Gastrocnemius medialis (tissue), 4 donors: ENCODE measurements at regions not wholly inside any gene's neighbourhood (a gene's known extent, or its start where the extent isn't known, plus 50 kb on each side); places are given as distances from the start of the nearest gene placed in this dataset.

Source experiments
- CTCF ChIP-seq, 5 experiments: fragments of 450-650 bp in 3 of 5; fragments of 200-600 bp in 2 of 5; sonication (generic) in 2 of 5; IDR thresholded peaks in 4 of 5; conservative IDR thresholded peaks in 1 of 5; 1 replicate in 4 of 5; 2 replicates in 1 of 5; pipeline ENCODE4 v1.5.1; 2016 to 2019; ENCODE audit warnings: antibody characterized with exemption in 5 of 5, mild to moderate bottlenecking in 3 of 5, moderate library complexity in 3 of 5
- POLR2A ChIP-seq, 2 donors: fragments of 450-650 bp; IDR thresholded peaks; one replicate each; pipeline ENCODE4 v1.6.1; 2017; ENCODE audit warnings: antibody characterized with exemption in 2 of 2, mild to moderate bottlenecking in 2 of 2, moderate library complexity in 2 of 2

DNA sequence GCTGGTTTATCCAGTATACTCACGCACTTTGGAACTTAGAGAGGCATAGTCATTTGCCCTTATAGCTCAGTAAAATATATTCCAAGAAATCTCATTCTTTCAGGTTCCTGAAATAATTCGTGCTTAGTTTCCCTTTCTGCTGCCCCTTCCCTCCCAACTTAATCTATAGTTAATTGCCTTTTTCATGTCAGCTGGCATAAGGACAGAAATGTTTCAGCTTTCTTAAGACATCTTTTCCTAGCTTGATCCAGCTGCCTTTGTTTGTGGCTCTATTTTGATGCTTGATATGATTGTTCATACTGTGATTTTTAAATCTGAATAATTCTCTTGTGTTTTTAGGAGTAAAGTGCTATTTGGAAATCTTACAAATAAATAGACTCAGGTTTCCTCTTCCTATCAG, 120.0 kb upstream of the SEL1L start:
- TF ChIP-seq CTCF (IDR thresholded peaks at IDR 0.05 in 4 of 5, conservative IDR thresholded peaks at IDR 0.05 in 1 of 5) (no peak), POLR2A (IDR thresholded peaks at IDR 0.05) (no peak)
